ENCODE measurements at regions not wholly inside any gene's neighbourhood (a gene's known extent, or its start where the extent isn't known, plus 50 kb on each side); places are given as distances from the start of the nearest gene placed in this dataset.

DNA sequence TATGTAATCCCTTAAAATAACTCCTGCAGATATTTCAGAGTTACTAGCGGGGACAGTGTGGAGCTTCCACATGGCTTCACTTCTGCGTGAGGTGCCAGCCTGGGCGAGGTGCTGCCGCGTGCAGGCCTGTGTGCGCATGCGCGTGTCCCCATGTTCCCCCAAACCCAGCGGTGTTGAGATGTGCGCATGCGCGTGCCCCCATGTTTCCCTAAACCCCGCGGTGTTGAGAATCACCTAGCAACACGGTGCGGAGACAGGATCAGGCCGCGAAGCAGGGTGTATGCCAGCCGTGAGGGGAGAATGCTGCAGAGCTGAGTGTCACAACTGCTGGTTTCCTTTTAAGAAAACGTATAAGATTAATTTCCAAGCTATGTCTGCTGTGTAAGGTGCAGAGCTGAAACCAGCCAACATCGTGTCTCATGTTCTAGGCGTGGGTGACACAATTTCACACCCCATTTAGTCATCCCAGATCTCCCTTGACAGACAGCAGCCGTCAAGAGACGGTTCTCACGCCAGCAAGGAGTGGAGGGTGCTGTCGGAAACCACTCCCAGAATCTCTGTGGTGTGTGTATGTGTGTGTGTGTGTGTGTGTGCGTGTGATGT, 71.9 kb upstream of the ADARB2 start:
- no peak for TF ChIP-seq YY1 (IDR thresholded peaks at IDR 0.05; ENCODE audit: insufficient read depth, insufficient read length)
- TF ChIP-seq ZNF274 (IDR thresholded peaks at IDR 0.05; ENCODE audit: low read depth, low read length): no peak

Measured in NT2/D1 (cell line).